ENCODE measurements at regions not wholly inside any gene's neighbourhood (a gene's known extent, or its start where the extent isn't known, plus 50 kb on each side); places are given as distances from the start of the nearest gene placed in this dataset.

DNA sequence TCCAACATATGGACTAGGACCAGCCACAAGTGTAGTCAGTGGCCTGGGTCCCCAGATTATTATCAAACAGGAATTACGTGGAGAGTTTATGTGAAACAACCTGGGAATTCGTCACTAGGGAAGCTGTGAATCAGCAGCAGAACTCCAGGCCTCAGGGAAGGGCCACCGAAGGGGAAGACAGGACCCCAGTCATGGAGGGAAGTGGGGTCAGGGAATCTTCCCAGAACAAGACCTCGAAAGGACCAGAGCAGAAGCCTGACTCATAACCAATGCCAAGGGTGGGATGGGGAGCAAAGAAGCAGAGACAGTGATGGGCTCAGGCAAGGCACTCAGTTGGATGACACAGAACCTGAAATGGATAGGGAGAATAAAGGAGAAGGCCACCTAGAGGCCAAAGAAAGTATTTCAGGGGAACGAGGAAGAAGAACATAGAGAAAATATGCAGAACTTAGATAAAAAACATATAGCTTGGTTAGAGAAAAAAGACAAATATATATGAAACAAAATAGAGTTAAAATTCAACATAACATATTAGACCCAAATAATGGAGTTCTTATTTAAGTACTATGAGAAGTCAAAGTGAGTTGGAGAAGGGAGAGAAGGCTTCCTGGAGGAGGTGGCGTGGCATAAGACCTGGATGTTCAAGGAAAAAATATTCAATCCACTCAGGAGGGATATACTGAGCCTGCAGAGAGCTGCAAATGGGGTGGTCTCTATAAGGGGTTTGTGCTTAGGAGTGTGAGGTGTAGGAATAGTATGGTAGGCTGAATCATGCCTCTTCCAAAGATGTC is 66.7 kb upstream of the CAST start:
- FAIRE-seq: no peak

DNA sequence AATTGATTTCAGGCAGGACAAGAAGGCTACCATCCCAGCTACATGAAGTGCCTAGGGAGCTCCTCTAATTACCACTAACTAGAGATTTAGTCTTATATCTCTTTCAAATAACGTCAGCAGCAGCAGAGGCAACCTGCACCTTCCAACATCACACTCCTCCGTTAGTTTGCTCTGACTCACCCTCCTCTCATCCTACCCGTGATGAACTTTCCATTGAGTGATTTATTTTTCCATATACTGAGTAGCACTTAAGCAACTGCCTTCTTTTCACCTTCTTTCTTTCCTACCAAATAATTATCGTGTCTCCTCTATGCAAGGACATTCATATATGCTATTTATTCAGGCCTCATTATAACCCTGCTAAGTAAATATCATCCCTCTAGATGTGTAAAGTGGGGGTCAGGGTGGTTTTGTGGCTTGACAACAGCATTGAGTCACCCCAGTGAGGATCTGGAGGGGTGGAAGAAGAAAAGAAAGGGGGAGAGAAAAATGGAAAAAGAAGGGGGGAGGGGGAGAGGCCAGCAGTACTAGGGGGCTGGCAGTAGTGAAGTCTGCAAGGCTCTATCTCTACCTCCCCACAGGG is 64.6 kb upstream of the CAST start:
- FAIRE-seq: peak; percentile 30

DNA sequence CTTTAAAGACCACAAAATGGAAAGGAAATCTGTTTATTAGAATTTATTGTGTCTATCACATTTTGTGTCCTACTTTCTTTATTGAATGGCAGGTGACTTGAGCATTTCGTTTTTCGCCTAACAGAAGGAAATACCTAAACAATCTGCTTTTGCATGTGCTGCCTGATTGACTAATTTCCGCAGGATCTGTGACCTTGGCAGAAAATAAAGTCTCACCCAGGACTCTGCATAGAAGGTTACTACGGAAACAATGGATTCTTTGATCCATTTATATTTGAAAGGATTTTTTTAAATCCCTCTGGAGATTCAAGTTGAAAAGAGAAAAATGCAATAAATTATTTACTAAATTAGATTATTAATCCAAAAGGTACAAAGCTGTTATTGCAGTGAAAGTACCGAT is 61.0 kb upstream of the CAST start:
- no peak for FAIRE-seq

DNA sequence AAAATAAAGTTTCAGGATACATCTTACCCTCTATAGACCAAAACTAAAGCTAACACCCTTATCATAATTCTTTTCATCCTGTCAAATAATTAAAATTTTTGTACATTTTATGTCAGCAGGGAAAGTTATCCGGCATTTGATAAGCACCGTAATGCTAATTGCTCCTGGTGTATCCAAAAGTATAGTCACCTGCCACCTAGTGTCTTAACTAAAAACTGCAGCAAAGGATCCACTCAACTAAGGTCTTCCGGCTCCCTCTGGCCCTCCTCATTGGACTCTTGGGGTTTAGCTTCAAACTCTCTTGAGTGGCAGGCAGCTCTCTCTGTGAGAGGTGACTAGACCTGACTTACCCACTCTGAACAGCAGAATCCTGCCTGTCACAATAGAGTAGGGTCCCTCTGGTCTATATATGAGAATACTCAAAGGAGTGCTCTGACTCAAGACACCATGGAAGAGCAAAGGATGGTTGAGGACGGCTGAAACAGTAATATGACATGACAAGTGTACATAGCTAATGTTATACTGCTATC is 60.4 kb upstream of the CAST start:
- peak; percentile 99 for FAIRE-seq

DNA sequence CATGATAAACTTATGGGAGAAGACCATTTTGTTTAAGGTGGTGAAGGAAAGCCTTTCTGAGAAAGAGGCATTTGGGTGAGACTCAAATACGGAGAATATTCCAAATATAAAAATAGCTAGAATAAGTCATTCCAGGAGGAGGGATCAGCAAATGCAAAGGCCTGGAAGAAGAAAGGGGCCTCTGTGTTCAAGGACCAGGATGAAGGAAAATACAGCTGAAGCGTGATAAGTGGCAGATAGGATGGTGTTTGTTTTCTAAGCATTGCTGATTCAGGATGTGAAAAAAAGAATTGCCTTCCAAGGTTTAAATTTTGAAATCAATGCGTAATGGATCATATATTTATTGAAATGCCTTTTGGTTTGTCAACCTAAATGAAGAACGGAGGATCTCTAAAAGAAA is 59.4 kb upstream of the CAST start:
- FAIRE-seq: no peak

DNA sequence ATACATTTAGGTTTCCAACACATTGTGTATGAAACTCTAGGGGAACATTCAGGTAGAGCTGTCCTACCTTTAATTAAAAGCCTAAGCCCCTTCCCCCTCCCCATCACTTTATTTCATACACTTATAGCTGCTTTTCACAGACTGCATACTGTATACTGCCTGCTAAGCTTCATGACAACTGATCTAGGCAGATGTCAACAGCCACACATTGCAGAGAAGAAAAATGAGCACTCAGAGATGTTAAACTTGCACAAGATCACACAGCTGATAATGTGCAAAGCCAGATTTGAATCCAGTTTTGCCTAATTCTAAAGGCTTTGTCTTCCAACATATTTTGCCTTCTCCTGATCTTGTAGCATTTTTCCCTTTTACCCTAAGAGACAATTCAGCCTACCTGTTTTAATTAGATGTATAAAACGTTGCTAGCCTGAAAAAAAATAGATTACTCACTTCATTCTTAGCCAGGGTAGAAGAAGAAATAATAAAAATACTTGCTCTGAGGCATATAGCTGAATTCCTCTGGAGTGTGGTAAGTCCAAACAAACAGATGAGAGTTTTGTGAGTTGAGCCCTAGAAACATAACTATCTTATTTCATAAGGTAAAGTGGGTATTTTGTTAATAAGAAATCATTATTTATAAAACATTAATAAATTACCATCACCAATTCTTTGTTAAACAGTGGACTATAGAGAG is 56.9 kb upstream of the CAST start:
- FAIRE-seq: no peak

DNA sequence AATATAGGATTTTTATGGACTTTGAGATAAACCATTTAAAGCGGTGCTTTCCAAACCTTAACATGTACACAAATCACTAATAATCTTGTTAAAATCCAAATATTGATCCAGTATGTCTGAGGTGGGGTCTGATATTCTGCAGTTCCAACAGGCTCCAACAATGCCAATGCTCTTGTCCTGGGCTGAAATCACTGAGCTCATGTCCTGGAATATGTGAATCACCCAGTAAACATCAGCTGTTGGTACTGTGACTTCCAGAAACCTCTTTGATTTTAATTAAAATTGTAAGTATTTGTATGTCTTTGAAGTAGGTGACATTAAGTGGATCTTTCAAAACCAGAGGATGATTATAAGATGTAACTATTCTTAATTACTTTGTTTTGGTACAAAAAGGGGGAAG is 52.8 kb upstream of the CAST start:
- no peak for FAIRE-seq

DNA sequence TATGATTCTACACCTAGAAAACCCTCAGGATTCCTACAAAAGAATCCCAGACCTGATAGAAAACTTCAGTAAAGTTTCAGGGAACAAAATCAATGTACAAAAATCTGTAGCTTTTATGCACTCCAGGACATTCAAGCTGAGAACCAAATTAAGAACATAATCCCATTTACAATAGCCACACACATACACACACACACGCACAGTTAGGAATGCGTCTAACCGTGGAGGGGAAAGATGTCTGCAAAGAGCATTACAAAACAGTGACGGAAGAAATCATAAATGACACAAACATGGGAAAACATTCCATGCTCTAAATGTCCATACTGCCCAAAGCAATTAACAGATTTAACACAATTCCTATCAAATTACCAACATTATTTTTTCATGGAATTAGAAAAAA is 51.4 kb upstream of the CAST start:
- no peak for FAIRE-seq

DNA sequence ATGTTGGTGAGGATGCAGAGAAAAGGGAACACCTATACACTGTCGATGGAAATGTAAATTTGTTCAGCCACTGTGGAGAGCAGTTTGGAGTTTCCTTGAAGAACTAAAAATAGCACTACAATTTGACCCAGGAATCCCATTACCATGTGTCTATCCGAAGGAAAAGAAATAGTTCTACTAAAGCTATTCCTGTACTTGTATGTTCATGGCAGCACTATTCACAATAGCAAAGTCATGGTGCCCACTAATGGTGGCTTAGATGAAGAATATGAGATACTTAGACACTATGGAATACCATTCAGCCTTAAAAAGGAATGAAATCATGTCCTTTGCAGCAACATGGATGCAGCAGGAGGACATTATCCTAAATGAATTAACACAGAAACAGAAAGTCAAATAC is 50.2 kb upstream of the CAST start:
- FAIRE-seq: no peak
